HepG2 (cell line): ENCODE measurements at regions not wholly inside any gene's neighbourhood (a gene's known extent, or its start where the extent isn't known, plus 50 kb on each side); places are given as distances from the start of the nearest gene placed in this dataset.

Experiments used
- EP300 ChIP-seq, 3 experiments: sonication (generic) in 1 of 3; formaldehyde crosslinking in 1 of 3; IDR thresholded peaks; 2 replicates each; pipeline versions ENCODE4 v1.5.1 to v1.6.1; 2011 to 2020; ENCODE audit warnings: low read depth in 2 of 3, low read length in 2 of 3, borderline replicate concordance in 1 of 3, improper control_type of control experiment in 1 of 3, mild to moderate bottlenecking in 1 of 3, missing genetic modification reagents in 1 of 3, moderate library complexity in 1 of 3
- FOXM1 ChIP-seq: sonication (generic); formaldehyde crosslinking; IDR thresholded peaks from 2 replicates; pipeline ENCODE4 v1.5.0; 2020; ENCODE audit warnings: missing genetic modification reagents
- MED1 ChIP-seq: sonication (generic); formaldehyde crosslinking; IDR thresholded peaks from 2 replicates; pipeline ENCODE4 v1.4.0; 2020; ENCODE audit warnings: missing genetic modification reagents
- POLR2AphosphoS5 ChIP-seq: IDR thresholded peaks from 2 replicates; pipeline ENCODE4 v1.6.1; 2012; ENCODE audit warnings: low read depth, low read length
- RFX5 ChIP-seq: IDR thresholded peaks from 2 replicates; pipeline ENCODE4 v1.6.1; 2011; ENCODE audit warnings: low read depth, low read length, improper control_type of control experiment
- ZNF550 ChIP-seq: sonication (generic); formaldehyde crosslinking; IDR thresholded peaks from 2 replicates; pipeline ENCODE4 v1.4.0; 2020; ENCODE audit warnings: mild to moderate bottlenecking, missing genetic modification reagents, borderline replicate concordance
- ZNF557 ChIP-seq: sonication (generic); formaldehyde crosslinking; IDR thresholded peaks from 2 replicates; pipeline ENCODE4 v1.4.0; 2020; ENCODE audit warnings: missing genetic modification reagents

- TF ChIP-seq FOXM1 (CRISPR knock-in tag), result no peak
- no peak for TF ChIP-seq POLR2AphosphoS5
- TF ChIP-seq ZNF550, result no peak
- no peak for TF ChIP-seq EP300 (IDR thresholded peaks at IDR 0.05; ENCODE audit: low read depth in 2 of 2, low read length in 2 of 2)
- TF ChIP-seq EP300 (CRISPR knock-in tag; IDR thresholded peaks at IDR 0.05; ENCODE audit: borderline replicate concordance), result no peak
- no peak for TF ChIP-seq ZNF557 (CRISPR knock-in tag)
- no peak for TF ChIP-seq RFX5
- no peak for TF ChIP-seq MED1 (CRISPR knock-in tag)
Observed at GRCh38 chr20:39394461-39394860, 432.3 kb downstream of the DHX35 start.
